ENCODE measurements at regions not wholly inside any gene's neighbourhood (a gene's known extent, or its start where the extent isn't known, plus 50 kb on each side); places are given as distances from the start of the nearest gene placed in this dataset.

DNA sequence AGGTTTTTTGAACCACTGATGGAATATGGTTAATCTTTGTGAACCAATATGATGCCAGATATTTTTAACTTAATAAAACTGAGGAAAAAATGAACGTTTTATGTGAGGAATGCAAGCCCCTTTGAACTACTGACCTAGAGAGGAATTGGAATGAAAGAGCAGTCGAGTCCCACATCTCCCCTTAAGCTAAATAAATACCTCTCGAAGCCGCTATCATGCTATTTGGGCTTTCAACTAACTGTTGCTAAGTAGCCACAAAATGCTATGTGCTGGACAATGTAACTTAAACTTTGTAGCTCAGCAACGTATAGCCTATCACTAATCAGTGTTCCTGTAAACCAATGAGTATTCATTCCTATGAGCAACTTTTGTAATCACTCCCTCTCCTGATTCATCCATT, 1037.2 kb downstream of the SQOR start:
- no peak for TF ChIP-seq GATA3 (IDR thresholded peaks at IDR 0.05; ENCODE audit: low read depth, low read length)
- TF ChIP-seq GATA2 (IDR thresholded peaks at IDR 0.05; ENCODE audit: low read depth, low read length): no peak

DNA sequence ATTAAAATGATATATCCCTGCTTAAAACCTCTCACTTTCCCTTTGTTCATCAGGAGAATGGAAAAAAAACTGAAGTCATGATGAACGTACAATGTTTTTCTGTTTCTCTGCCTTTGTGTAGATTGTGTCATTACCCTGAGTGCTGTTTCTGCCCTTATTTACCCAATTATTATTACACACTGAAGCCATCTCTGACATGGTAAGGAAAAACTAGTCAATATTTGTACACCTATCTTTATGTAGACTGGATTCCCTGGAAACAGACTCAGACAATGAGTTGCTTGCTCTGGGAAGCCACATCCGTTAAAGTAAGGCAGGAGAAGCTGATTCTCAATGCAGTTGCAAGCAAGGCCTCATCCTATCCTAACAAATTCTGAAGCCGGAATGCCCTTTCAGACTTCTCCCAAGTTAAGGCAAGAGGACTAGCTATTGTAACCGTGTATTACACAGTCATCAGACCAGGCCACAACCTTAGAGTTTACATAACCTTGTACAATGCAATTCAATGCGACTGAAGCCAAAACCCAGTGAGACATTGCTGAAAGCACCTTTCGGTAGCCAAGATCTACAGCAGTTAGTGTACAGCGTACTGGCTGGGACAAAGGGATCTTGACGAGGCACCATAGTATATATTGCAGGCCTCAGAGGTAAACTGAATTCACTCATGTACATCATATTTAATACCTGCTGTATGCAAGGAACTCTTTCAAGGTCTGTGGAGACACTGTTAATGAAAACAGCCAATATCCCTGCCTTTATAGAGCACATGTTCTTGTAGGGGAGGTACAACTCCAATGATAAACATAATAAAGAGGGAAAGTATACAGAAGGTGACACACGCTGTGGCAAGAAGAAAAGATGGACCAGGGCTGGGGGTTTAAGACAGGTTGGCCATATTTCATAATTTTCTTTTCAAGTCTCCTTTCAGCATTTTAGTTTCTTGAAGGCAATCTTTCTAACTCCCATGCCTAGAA, 1040.8 kb upstream of the SEMA6D start:
- no peak for TF ChIP-seq GATA3 (IDR thresholded peaks at IDR 0.05; ENCODE audit: low read depth, low read length)

DNA sequence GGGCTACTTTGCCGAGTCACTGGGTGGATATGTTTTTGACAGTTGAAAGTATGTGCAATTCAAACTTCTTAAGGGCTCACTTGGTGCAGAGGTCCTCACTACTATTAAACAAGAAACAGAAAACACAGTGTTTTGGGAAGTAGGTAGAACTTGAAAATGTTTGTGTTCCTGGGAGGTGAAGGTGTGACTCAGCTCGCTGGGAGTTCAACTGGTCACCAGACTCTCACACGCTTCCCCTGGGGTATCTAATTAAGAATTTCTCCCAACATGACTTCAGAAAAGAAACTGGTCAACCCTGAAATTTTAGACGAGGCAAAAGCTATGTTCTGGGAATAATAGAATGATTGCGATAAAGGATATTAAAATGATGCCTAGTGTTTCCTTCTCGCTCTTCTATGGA, 1039.8 kb upstream of the SEMA6D start:
- no peak for TF ChIP-seq GATA2 (IDR thresholded peaks at IDR 0.05; ENCODE audit: low read depth, low read length)
- no peak for TF ChIP-seq GATA3 (IDR thresholded peaks at IDR 0.05; ENCODE audit: low read depth, low read length)

DNA sequence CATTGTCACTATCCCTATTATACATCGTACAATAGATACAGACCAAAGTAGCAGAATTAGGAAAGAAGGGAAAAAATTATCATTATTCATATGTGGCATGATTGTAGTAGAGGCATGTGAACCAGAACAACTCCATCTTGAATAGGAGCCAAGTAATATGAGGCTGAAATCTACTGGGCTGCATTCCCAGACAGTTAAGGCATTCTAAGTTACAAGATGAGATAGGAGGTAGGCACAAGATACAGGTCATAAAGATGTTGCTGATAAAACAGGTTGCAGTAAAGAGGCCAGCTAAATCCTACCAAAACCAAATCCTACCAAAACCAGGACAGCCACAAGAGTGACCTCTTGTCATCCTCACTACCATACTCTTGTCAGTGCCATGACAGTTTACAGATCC, 1035.4 kb upstream of the SEMA6D start:
- no peak for TF ChIP-seq GATA2 (IDR thresholded peaks at IDR 0.05; ENCODE audit: low read depth, low read length)
- TF ChIP-seq GATA3 (IDR thresholded peaks at IDR 0.05; ENCODE audit: low read depth, low read length): no peak

DNA sequence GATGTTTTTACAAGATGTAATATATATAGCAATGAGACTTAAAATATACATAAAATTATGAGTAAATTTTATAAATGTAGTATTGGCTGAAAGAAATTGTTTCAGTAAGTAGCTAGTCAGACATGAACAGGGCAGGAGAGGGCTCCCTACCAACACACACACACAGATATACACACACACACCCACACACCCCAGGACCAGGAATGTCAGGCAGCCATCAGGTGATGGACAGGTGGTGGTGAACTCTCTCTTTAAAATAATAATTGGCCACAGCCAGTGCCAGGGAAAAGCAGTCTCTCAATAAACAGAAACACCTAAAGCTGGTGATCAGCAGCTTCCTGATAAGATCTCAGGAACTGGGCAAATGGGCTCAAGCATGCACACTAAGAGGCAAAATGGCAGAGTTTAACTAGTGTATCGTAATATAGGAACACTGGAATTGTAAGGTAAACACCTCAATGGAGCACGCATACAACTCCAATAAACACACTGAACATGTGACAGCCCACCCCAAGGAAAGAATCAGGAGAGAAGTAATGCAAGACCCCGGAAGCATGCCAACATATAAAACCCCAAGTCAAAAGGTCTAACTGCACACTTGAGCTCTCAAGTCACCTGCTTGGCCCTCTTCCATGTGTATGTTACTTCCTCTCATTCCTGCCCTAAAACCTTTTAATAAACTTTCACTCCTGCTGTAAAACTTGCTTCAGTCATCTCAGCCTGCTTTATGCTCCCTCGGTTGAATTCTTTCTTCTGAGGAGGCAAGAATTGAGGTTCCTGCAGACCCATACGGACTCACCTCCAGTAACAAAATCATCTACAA, 1034.1 kb upstream of the SEMA6D start:
- TF ChIP-seq GATA3 (IDR thresholded peaks at IDR 0.05; ENCODE audit: low read depth, low read length) (no peak), GATA2 (IDR thresholded peaks at IDR 0.05; ENCODE audit: low read depth, low read length) (no peak)

DNA sequence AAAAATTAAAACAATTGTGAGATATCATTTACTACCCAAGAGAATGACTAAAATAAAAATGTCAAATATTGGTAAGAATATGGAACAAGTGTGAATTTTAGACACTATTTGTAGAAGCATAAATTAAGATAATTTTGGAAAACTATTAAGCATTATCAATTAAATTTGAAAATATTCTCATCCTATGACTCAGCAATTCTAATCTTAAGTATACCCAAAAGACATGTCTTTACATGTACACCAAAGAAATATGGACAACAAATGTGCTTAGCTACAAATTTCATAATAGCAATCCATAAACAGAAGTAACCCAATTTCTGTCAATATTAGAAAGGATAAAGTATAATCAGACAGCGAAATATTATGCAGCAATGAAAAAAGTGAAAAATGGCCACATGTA, 1032.2 kb upstream of the SEMA6D start:
- no peak for TF ChIP-seq GATA3 (IDR thresholded peaks at IDR 0.05; ENCODE audit: low read depth, low read length)
- TF ChIP-seq GATA2 (IDR thresholded peaks at IDR 0.05; ENCODE audit: low read depth, low read length): no peak

DNA sequence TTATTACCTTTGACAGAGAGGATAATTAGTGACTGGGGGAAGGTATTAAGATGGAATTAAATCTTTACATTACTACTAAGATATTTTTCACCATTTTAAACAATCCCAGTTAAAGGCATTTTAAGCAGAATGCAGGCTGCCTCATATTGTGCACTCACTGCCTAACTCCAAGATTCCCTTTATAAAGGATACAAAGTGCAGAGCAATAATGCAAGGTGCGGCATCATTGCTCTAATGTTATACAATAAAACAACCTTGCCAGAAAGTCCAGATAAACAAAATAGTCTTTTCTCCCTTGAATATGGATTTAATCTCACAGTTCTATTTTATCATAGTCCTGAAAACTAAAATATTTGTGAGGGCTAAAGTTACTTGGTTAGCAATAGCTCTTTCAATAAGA, 1031.6 kb upstream of the SEMA6D start:
- no peak for TF ChIP-seq GATA2 (IDR thresholded peaks at IDR 0.05; ENCODE audit: low read depth, low read length)
- no peak for TF ChIP-seq GATA3 (IDR thresholded peaks at IDR 0.05; ENCODE audit: low read depth, low read length)

DNA sequence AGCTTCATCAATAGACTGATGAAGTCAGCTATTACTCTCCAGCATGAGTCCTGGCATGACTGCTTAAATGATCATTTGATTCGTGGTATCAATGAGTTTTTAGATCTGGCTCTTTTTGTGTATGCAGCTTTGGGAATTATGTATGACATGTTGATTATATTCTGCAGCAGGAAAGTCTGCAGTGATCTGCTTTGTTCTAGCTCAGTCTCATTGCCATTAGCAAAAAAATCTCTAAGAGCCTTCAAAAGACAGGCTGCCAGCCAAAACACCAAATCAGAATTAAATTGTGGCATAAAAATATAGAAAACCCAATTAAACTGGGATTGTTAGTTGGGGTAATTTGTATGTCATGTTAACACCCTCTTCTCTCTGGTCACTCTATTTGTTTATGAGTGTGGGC, 1021.0 kb upstream of the SEMA6D start:
- TF ChIP-seq GATA3 (IDR thresholded peaks at IDR 0.05; ENCODE audit: low read depth, low read length): no peak

DNA sequence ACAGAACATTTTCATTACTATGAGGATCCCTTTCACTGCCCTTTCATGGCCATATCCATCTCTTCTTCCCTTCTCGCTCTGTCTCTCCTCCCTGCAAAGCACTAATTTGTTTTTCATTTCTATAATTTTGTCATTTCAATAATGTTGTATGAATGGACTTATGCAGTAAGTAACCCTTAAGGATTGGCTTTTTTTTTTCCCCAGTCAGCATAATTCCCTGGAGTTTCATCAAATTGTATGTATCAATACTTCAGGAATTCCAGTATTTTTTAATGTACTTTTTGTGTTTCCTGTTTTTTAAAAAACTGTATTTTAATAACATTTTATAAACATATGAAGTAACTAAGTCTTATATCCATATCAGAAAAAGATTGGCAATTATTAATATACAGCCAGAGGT, 1016.0 kb upstream of the SEMA6D start:
- TF ChIP-seq GATA2 (IDR thresholded peaks at IDR 0.05; ENCODE audit: low read depth, low read length) (no peak), GATA3 (IDR thresholded peaks at IDR 0.05; ENCODE audit: low read depth, low read length) (no peak)

DNA sequence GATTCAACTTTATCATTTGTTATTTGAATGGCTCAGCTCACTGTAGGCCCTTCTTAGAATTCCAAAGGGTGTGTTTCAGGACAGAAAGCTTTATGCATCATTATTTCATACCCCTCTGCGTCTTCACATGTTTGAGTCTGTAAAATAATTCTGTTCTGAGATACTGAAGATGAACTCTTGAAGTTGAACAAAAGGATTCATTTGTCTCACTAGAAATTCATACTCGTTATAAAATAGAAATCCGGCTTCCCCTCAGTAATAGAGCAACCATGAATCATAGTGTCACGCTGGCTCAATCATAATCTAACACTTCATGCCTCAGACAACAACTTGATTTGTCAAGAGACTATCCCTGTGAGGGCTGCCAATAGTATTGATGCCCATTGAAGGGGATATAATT, 1015.4 kb upstream of the SEMA6D start:
- TF ChIP-seq GATA3 (IDR thresholded peaks at IDR 0.05; ENCODE audit: low read depth, low read length): no peak
- TF ChIP-seq GATA2 (IDR thresholded peaks at IDR 0.05; ENCODE audit: low read depth, low read length): no peak

DNA sequence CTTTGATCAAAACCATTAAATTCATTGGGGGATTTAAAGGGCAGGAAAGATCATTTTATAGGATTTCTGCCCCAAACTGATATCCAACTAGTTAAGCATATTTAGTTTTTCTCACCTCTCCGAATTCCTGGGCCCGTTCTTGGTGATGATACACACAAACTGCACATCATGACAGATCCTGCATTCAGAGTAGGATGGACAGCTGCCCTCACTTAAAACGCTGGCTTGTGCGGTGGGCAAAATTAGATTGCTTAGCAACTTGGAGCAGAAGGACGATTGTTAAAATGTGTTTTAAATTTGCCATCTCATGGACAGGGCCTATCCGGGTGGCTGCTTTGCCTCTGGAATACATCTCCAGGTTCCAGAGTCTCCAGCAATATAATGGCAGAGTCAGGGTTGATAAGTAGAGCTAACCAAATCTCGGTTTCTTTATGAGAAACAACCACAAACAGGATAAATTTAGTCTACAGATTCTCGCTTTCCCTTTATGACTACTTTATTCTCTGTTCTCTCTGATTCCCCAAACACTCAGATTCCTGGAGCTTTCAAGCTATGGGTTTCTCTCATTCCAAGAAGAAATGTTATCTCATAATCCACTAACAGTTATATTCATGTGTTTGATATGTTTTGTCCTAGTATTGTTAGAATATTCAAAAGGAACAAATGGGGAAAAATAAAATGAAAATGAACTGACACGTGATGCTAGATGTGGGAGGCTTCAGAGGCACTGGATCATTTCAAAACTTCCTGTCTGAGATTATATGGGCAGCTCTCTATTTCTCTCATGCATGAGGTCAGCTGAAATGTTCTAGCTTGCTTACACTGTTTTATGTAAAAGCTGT, 1014.1 kb upstream of the SEMA6D start:
- TF ChIP-seq GATA3 (IDR thresholded peaks at IDR 0.05; ENCODE audit: low read depth, low read length): no peak

DNA sequence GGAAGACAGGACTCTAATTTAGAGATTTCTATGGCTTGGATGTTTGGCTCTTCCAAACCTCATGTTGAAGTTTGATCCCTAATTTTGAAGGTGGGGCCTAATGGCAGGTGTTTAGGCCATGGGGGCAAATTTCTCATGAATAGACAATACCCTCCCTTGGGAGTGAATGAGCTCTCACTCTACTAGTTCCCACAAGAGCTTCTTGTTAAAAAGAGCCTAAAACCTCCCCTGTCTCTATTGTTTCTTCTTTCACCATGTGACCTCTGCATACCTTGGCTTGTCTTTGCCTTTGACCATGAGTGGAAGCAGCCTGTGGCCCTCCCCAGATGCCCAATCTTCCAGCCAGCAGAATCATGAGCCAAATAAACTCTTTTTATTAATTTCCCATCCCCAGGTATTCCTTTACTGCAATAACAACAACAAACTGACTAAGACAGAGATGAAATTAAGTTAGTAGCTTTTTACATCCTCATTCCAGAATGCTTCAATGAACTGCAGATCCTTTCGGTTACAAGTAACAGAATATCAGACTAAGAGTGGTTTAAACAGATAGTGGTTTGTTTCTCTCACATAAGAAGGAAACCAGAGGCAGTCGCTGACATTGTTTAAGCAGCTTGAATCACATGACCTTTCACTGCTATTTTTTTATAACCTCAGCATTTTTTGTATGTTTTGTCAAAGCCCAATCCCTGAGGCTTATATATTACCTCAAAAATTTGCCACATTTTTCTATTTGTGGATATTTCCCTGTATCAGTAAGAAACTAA, 1013.3 kb upstream of the SEMA6D start:
- TF ChIP-seq GATA3 (IDR thresholded peaks at IDR 0.05; ENCODE audit: low read depth, low read length): no peak
- TF ChIP-seq GATA2 (IDR thresholded peaks at IDR 0.05; ENCODE audit: low read depth, low read length): no peak

DNA sequence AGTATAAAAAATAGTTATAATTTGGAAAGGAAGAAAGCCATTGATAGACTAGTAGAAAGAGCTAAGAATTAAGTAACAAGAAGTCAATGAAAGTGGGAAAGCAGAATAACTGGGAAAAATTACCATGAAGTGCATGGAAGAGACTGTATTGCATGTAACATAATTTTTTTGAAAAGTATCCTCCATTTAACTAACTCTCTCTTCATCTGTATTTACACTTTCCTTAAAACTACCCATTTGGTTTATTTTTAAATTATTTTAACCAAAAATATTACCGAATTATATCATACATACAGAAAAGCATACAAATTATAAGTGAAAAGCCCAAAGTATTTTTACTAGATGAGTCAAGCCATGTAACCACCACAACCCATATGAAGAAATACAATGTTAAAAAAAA, 1009.9 kb upstream of the SEMA6D start:
- TF ChIP-seq GATA2 (IDR thresholded peaks at IDR 0.05; ENCODE audit: low read depth, low read length): no peak

DNA sequence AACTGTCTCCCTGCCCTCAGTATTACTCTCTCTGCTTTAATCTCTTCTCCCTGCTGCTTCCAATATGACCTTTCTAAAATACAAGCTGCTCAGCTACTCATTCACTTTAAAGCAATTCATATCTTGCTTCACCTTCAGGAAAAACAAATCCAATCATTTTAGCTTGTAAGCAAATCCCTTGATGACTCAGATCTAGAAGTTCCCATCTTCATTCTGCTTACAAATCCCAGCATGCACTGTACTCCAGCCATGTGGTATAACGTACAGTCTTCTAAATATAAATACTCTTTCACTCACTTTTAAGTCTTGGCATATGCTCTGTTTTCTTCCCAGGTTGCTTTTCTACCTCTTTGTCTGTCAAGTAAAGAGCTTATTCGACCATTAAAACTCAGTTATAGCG, 1009.1 kb upstream of the SEMA6D start:
- no peak for TF ChIP-seq GATA2 (IDR thresholded peaks at IDR 0.05; ENCODE audit: low read depth, low read length)
- TF ChIP-seq GATA3 (IDR thresholded peaks at IDR 0.05; ENCODE audit: low read depth, low read length): no peak
